ENCODE measurements at regions not wholly inside any gene's neighbourhood (a gene's known extent, or its start where the extent isn't known, plus 50 kb on each side); places are given as distances from the start of the nearest gene placed in this dataset.
"Not testable (repeated sequence)": the region's sequence is repeated elsewhere in the genome, so short reads cannot be mapped to it uniquely, and the experiment has no call there.

DNA sequence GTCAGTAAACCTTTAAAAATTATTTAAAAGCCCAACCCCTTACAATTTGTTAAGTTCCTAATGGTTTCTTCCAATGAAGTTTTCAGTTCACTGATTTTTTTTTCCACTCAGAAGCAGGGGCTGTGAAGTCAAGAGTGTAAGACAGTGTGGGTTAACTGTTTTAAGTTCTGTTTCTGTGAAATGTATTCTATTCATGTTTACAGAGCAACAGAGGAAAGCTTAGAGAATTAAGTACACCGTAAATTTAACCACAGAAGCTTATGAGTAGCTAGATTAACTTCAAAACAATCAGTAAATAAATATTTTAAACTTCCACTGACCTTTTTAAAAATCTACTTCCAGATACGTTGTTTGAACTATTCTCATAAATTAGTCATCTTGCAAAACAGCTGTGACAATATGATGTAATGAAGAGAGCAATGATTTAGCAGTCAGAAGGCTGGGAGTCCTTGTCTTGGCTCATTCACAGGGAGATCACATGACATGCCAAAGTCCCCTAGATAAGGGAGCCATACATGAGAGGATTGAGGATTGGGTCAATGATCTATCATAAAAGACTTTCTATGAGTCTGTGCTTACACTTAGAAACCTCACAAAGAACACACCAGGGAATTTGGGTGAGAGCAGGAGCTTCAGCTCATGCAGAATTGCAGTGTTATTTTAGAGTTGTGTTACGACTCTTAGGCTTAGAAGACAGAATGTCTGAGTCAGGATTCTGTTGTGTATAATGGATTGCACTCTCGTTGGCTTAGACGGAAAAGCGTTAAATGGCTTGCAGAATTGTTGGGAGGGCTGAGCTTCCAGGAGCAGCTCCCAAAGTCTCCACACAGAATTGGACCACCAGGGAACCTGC is 85.8 kb downstream of the CDRT15L2 start:
- not testable (repeated sequence) for TF ChIP-seq CTCF (conservative IDR thresholded peaks at IDR 0.05; ENCODE audit: low read length); EZH2phosphoT487 (IDR thresholded peaks at IDR 0.05; ENCODE audit: borderline replicate concordance)

All from Loucy (cell line).